ENCODE measurements at regions not wholly inside any gene's neighbourhood (a gene's known extent, or its start where the extent isn't known, plus 50 kb on each side); places are given as distances from the start of the nearest gene placed in this dataset.

GRCh38 chrX:39653691-39654090 lies 444.1 kb downstream of the BCOR start:
- DNase-seq, result no peak
- H3K14ac ChIP-seq (replicated peaks; ENCODE audit: low read depth, low read length), result no peak overlapping the region
- no peak overlapping the region for H3K27ac ChIP-seq (ENCODE audit: insufficient read depth, low read length)
- no peak overlapping the region for H2BK120ac ChIP-seq (ENCODE audit: low read depth, low read length)
- no peak overlapping the region for H2AFZ ChIP-seq (replicated peaks; ENCODE audit: low read length, poor library complexity)
- H2AK9ac ChIP-seq (replicated peaks; ENCODE audit: low read depth, low read length, poor library complexity), result no peak overlapping the region
- H2BK15ac ChIP-seq (ENCODE audit: low read depth, low read length), result no peak overlapping the region
- H4K8ac ChIP-seq (ENCODE audit: low read depth in 2 of 2, low read length in 2 of 2), result no peak overlapping the region
- H3K56ac ChIP-seq (ENCODE audit: extremely low read depth, insufficient read depth, low read length), result no peak overlapping the region
- POLR2A ChIA-PET (ENCODE audit: unreplicated experiment), result no interaction called here
- H4K91ac ChIP-seq (ENCODE audit: insufficient read depth, low read depth, low read length), result no peak overlapping the region
- no peak overlapping the region for H4K5ac ChIP-seq (ENCODE audit: low read depth, low read length)
- no peaks in the 10 kb centered on the region for H4K20me1 ChIP-seq (ENCODE audit: insufficient read depth, low read length)
- H3K9ac ChIP-seq (ENCODE audit: low read depth, low read length), result no peak overlapping the region
- no peaks in the 10 kb centered on the region for H3K9me1 ChIP-seq (ENCODE audit: insufficient read depth, low read length)
- no peak overlapping the region for H2BK20ac ChIP-seq (ENCODE audit: low read depth, low read length)
- H3K4ac ChIP-seq (ENCODE audit: low read depth, low read length), result no peak overlapping the region
- H3K36me3 ChIP-seq (ENCODE audit: control insufficient read depth, insufficient read depth, low read length), result no peaks in the 10 kb centered on the region
- H3K23ac ChIP-seq (ENCODE audit: low read depth, low read length), result no peak overlapping the region
- no peak overlapping the region for H2BK5ac ChIP-seq (ENCODE audit: low read depth, low read length, poor library complexity, severe bottlenecking)
- TF ChIP-seq SMC3 (IDR thresholded peaks at IDR 0.05; ENCODE audit: low read depth, low read length) (no peak), CHD1 (IDR thresholded peaks at IDR 0.05; ENCODE audit: low read depth, low read length) (no peak), CTCF (conservative IDR thresholded peaks at IDR 0.05; ENCODE audit: low read depth, low read length) (no peak), MAZ (IDR thresholded peaks at IDR 0.05; ENCODE audit: borderline replicate concordance, low read depth, low read length) (no peak), NFE2L2 (IDR thresholded peaks at IDR 0.05; ENCODE audit: low read depth, low read length) (no peak), MAFK (IDR thresholded peaks at IDR 0.05; ENCODE audit: low read depth, low read length) (no peak), RCOR1 (IDR thresholded peaks at IDR 0.05; ENCODE audit: insufficient replicate concordance, low read length) (no peak), USF2 (IDR thresholded peaks at IDR 0.05; ENCODE audit: low read depth, low read length) (no peak), MXI1 (IDR thresholded peaks at IDR 0.05; ENCODE audit: borderline replicate concordance, low read depth, low read length) (no peak), FOS (IDR thresholded peaks at IDR 0.05; ENCODE audit: low read depth, low read length) (no peak), BHLHE40 (IDR thresholded peaks at IDR 0.05; ENCODE audit: low read depth, low read length) (no peak)
- TF ChIP-seq, protein P1, sequence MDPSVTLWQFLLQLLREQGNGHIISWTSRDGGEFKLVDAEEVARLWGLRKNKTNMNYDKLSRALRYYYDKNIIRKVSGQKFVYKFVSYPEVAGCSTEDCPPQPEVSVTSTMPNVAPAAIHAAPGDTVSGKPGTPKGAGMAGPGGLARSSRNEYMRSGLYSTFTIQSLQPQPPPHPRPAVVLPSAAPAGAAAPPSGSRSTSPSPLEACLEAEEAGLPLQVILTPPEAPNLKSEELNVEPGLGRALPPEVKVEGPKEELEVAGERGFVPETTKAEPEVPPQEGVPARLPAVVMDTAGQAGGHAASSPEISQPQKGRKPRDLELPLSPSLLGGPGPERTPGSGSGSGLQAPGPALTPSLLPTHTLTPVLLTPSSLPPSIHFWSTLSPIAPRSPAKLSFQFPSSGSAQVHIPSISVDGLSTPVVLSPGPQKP (IDR thresholded peaks at IDR 0.05; ENCODE audit: borderline replicate concordance, low read depth, low read length), result no peak
- H3K9me3 ChIP-seq (ENCODE audit: control insufficient read depth, insufficient read depth, low read length), result no peaks in the 10 kb centered on the region
- no peak overlapping the region for H3K18ac ChIP-seq (ENCODE audit: low read depth, low read length)
- no peak overlapping the region for H3K4me2 ChIP-seq (ENCODE audit: low read depth, low read length)
- no peak overlapping the region for H2AK5ac ChIP-seq (ENCODE audit: low read depth, low read length)
- H3K27me3 ChIP-seq (ENCODE audit: control insufficient read depth, insufficient read depth, low read length), result peaks cover 41% of the 10 kb centered on the region
- no peak overlapping the region for H3K4me3 ChIP-seq (ENCODE audit: insufficient read depth, low read depth, low read length)
- intact Hi-C loops (cut with micrococcal nuclease) (loop anchor here (2.0 to 10.0 kb wide), 3 partner anchors 441 to 613 kb away; partner anchors contain the start of gene BCOR), dilution Hi-C loops (cut with HindIII; ENCODE audit: low sequenced_read_pairs, unreplicated experiment) (no loop called here), in situ Hi-C loops (cut with MboI; ENCODE audit: low sequenced_read_pairs) (no loop called here)
- 20% methylated on average over 1 of the region's 10 CpGs; no CpG with 5 or more reads in 1 of the 2 experiments for WGBS, 2 experiments (ENCODE audit: extremely low coverage in 2 of 2, insufficient read length in 1 of 2)
- no peaks in the 10 kb centered on the region for H3K4me1 ChIP-seq (ENCODE audit: control insufficient read depth, insufficient read depth, low read length)
- ATAC-seq (ENCODE audit: low read depth), result no peak
- CTCF ChIA-PET, result no interaction called here
- H3K79me1 ChIP-seq (ENCODE audit: low read depth in 1 of 2, low read length in 2 of 2), result no peaks in the 10 kb centered on the region
- BruUV-seq (replicated peaks), result no TSS peak

All from IMR-90 (cell line).